ENCODE measurements at regions not wholly inside any gene's neighbourhood (a gene's known extent, or its start where the extent isn't known, plus 50 kb on each side); places are given as distances from the start of the nearest gene placed in this dataset.

DNA sequence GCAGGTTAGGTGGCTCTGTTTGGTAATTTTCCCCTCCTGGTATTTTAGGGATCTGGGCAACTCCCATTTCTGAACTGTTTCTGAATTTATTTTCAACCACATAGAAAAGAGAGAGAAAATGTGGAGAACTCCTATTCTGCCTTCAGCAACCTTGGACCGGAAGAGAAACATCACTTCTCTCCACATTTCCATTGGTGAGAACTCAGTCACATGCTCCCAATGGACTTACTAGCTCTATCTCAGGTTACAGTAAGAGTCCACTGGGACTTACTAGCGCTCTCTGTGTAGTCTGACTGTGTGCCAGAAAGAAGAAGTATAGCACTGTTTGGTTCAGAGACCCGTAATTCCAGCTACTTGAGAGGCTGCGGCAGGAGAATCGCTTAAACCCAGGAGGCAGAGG is 383.2 kb downstream of the DUSP6 start:
- Histone ChIP-seq H3K36me3 (no peaks in the 10 kb centered on the region), H3K4me1 (peaks cover 5 to 13% of the 10 kb centered on the region in 2 donors), H3K27me3 (no peaks in the 10 kb centered on the region), H3K9me3 (no peaks in the 10 kb centered on the region), H3K4me3 (no peak overlapping the region), H3K27ac (no peak overlapping the region)
- intact Hi-C loops (cut with DNase I; ENCODE audit: low total_unique reads) (no loop called here), in situ Hi-C loops (cut with MboI; ENCODE audit: low sequenced_read_pairs in 4 of 4) (no loop called here)
- ATAC-seq (no peak), DNase-seq (no peak)
- TF ChIP-seq POLR2A (IDR thresholded peaks at IDR 0.05): no peak
- TF ChIP-seq, protein P1, sequence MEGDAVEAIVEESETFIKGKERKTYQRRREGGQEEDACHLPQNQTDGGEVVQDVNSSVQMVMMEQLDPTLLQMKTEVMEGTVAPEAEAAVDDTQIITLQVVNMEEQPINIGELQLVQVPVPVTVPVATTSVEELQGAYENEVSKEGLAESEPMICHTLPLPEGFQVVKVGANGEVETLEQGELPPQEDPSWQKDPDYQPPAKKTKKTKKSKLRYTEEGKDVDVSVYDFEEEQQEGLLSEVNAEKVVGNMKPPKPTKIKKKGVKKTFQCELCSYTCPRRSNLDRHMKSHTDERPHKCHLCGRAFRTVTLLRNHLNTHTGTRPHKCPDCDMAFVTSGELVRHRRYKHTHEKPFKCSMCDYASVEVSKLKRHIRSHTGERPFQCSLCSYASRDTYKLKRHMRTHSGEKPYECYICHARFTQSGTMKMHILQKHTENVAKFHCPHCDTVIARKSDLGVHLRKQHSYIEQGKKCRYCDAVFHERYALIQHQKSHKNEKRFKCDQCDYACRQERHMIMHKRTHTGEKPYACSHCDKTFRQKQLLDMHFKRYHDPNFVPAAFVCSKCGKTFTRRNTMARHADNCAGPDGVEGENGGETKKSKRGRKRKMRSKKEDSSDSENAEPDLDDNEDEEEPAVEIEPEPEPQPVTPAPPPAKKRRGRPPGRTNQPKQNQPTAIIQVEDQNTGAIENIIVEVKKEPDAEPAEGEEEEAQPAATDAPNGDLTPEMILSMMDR (IDR thresholded peaks at IDR 0.05 in 4 of 5, conservative IDR thresholded peaks at IDR 0.05 in 1 of 5): no peak

DNA sequence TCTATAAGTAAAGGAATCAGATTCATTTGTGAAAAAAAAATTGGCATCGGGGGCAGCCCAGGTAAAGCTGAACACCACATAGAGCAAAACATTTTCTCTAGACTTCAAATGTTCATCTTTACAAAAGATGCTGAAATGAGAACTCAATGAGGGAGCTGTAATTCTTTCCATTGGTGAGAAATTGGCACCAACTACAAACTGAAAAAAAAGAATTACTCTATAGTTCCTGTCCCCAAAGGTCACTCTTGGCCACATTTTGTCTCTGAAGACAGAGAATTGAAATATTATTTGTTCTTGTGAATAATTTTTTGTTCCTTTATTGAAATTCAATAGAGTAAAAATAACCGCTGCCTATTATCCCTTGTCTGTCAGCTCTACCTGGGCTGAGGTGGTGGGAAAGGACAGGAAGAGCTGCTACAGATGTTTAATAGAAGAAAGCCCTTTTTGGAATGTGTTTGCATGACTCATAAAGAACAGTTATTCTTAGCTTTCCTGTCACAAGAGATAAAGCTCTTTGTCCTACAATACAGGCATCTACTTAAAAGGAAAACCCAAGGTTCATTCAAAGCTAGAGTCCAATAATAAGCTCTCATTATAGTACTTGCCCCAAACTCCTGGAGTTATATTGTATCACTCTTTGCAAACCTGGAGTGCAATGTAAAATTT is 380.1 kb upstream of the KITLG start:
- no peaks in the 10 kb centered on the region for H3K36me3 ChIP-seq
- no peak overlapping the region for H3K4me3 ChIP-seq
- no peaks in the 10 kb centered on the region for H3K27me3 ChIP-seq
- in situ Hi-C loops (cut with MboI; ENCODE audit: low sequenced_read_pairs in 4 of 4) (no loop called here), intact Hi-C loops (cut with DNase I; ENCODE audit: low total_unique reads) (no loop called here)
- peak overlapping the region in 3 of 4 donors; percentile 23 to 70 (median 35) for H3K27ac ChIP-seq
- no peaks in the 10 kb centered on the region for H3K9me3 ChIP-seq
- peaks cover 7 to 9% of the 10 kb centered on the region in 2 donors for H3K4me1 ChIP-seq
- ATAC-seq (peak; percentile 74 to 93), DNase-seq (no peak)
- TF ChIP-seq, protein P1 (IDR thresholded peaks at IDR 0.05 in 4 of 5, conservative IDR thresholded peaks at IDR 0.05 in 1 of 5): no peak
- TF ChIP-seq POLR2A (IDR thresholded peaks at IDR 0.05): no peak

DNA sequence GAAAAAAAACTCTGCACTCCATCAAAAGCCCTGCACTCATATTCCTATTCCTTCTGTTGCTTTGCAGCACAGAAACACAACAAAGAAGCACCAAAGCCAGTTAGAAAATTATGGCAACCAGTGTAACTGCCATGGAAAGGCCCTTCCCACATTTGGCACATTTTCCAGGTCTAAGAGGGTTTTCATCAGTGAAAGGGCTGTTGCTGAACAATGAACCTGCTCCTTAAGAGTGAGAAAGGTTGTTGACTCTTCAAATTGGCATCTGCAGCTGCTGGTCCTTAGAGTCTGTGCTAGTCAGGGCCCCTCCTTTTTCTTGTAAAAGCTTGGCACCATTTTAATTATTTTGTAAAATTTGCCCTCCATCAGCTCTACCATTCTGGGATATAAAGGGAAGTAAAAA is 378.7 kb upstream of the KITLG start:
- in situ Hi-C loops (cut with MboI; ENCODE audit: low sequenced_read_pairs in 4 of 4) (no loop called here), intact Hi-C loops (cut with DNase I; ENCODE audit: low total_unique reads) (no loop called here)
- H3K36me3 ChIP-seq: no peaks in the 10 kb centered on the region
- ATAC-seq: no peak
- DNase-seq: no peak
- H3K4me3 ChIP-seq: no peak overlapping the region
- TF ChIP-seq POLR2A (IDR thresholded peaks at IDR 0.05): no peak
- TF ChIP-seq, protein P1 (IDR thresholded peaks at IDR 0.05 in 4 of 5, conservative IDR thresholded peaks at IDR 0.05 in 1 of 5): no peak
- no peaks in the 10 kb centered on the region for H3K9me3 ChIP-seq
- no peaks in the 10 kb centered on the region for H3K27me3 ChIP-seq
- H3K27ac ChIP-seq: no peak overlapping the region
- peaks cover 7 to 9% of the 10 kb centered on the region in 2 donors for H3K4me1 ChIP-seq

DNA sequence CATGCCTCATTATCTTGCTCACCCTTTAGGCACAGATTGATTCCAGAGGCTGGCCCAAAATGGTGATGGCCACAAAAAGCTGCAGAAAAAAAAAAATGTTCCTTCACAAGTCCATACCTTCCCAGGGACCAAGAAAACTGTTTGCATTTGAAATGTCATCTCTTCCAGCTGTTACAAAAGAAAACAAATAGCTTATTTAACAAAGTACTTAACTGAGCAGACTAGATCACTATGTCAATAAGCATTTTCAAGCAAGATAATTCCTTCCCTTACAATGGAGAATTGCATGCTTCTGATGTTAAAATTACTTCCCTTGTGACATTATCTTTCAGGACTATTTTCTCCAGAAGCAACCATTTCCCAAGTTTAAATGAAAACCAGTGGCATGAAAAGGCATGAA is 377.9 kb upstream of the KITLG start:
- Histone ChIP-seq H3K4me3 (no peak overlapping the region), H3K4me1 (peaks cover 7 to 9% of the 10 kb centered on the region in 2 donors), H3K27ac (no peak overlapping the region), H3K9me3 (no peaks in the 10 kb centered on the region), H3K36me3 (no peaks in the 10 kb centered on the region), H3K27me3 (no peaks in the 10 kb centered on the region)
- in situ Hi-C loops (cut with MboI; ENCODE audit: low sequenced_read_pairs in 4 of 4) (no loop called here), intact Hi-C loops (cut with DNase I; ENCODE audit: low total_unique reads) (no loop called here)
- DNase-seq (no peak), ATAC-seq (no peak)
- TF ChIP-seq, protein P1 (IDR thresholded peaks at IDR 0.05 in 4 of 5, conservative IDR thresholded peaks at IDR 0.05 in 1 of 5): no peak
- TF ChIP-seq POLR2A (IDR thresholded peaks at IDR 0.05): no peak

DNA sequence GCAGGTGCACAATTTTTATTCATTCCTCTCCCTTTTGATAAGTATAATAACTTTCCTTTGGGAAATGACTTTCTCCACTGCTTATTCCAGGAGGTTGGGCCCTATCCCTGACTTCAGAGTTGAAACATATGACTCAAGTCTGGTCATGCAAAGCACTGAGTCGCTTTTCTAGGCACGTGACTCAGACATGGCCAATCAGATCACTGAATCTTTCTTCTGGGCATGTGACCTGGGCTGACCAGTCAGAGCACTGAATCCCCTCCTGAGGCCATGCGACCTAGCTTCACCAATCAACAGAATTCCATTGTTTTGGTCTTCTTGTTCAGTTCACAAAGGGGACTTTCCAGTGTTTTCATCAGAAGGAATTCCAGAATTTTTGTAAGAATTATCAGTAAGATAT is 377.1 kb upstream of the KITLG start:
- no peak overlapping the region for H3K4me3 ChIP-seq
- in situ Hi-C loops (cut with MboI; ENCODE audit: low sequenced_read_pairs in 4 of 4): no loop called here
- TF ChIP-seq, protein P1 (IDR thresholded peaks at IDR 0.05 in 4 of 5, conservative IDR thresholded peaks at IDR 0.05 in 1 of 5): no peak
- no peak for TF ChIP-seq POLR2A (IDR thresholded peaks at IDR 0.05)
- peaks cover 7 to 9% of the 10 kb centered on the region in 2 donors for H3K4me1 ChIP-seq
- no peaks in the 10 kb centered on the region for H3K27me3 ChIP-seq
- no peaks in the 10 kb centered on the region for H3K9me3 ChIP-seq
- no peak overlapping the region for H3K27ac ChIP-seq
- ATAC-seq (no peak), DNase-seq (no peak)
- H3K36me3 ChIP-seq: no peaks in the 10 kb centered on the region
- intact Hi-C loops (cut with DNase I; ENCODE audit: low total_unique reads): no loop called here
